ENCODE measurements at regions not wholly inside any gene's neighbourhood (a gene's known extent, or its start where the extent isn't known, plus 50 kb on each side); places are given as distances from the start of the nearest gene placed in this dataset.

DNA sequence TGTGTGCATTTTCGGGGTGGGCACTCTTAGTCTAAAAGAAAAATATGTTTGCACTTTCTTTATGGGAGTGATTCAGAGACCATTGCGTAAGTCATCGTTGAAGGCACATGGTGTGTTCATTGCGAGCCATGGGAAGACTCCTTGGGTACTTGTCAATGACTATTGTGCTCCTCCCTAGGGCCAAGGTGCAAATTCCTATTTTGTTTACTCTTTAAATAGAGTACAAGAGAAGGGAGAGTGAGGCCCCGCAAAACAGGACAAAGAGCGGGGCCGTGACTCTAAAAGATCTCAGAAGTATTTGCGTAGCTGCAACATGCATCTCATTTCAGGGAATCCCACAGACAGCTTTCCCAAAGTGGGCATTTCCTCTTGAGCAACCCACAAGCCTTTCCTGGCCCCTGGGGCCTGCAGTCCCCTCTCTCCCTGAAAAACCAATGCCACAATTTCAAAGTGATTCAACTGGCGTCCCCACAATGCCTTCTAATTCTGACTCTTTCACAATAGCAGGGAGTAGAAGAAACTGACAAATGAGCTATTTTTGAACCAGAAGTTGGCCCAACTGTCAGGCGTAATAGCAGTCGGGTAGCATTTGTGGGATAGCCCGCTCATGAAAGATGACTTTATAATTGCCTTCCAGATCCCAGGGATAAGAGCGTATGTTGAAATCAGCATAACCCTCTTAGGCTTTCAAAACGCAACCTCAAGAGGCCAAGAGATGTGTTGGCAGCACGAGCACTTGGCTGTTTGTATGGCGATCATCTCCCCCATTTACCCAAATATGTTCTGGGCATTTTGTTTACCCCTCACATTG is 277.9 kb upstream of the BMP2 start (continued):
- TF ChIP-seq, protein P1, sequence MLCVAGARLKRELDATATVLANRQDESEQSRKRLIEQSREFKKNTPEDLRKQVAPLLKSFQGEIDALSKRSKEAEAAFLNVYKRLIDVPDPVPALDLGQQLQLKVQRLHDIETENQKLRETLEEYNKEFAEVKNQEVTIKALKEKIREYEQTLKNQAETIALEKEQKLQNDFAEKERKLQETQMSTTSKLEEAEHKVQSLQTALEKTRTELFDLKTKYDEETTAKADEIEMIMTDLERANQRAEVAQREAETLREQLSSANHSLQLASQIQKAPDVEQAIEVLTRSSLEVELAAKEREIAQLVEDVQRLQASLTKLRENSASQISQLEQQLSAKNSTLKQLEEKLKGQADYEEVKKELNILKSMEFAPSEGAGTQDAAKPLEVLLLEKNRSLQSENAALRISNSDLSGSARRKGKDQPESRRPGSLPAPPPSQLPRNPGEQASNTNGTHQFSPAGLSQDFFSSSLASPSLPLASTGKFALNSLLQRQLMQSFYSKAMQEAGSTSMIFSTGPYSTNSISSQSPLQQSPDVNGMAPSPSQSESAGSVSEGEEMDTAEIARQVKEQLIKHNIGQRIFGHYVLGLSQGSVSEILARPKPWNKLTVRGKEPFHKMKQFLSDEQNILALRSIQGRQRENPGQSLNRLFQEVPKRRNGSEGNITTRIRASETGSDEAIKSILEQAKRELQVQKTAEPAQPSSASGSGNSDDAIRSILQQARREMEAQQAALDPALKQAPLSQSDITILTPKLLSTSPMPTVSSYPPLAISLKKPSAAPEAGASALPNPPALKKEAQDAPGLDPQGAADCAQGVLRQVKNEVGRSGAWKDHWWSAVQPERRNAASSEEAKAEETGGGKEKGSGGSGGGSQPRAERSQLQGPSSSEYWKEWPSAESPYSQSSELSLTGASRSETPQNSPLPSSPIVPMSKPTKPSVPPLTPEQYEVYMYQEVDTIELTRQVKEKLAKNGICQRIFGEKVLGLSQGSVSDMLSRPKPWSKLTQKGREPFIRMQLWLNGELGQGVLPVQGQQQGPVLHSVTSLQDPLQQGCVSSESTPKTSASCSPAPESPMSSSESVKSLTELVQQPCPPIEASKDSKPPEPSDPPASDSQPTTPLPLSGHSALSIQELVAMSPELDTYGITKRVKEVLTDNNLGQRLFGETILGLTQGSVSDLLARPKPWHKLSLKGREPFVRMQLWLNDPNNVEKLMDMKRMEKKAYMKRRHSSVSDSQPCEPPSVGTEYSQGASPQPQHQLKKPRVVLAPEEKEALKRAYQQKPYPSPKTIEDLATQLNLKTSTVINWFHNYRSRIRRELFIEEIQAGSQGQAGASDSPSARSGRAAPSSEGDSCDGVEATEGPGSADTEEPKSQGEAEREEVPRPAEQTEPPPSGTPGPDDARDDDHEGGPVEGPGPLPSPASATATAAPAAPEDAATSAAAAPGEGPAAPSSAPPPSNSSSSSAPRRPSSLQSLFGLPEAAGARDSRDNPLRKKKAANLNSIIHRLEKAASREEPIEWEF (IDR thresholded peaks at IDR 0.05; ENCODE audit: insufficient replicate concordance, low read depth, low read length) = no peak
- TF ChIP-seq JUNB (IDR thresholded peaks at IDR 0.05) = no peak
- TF ChIP-seq SPI1 (IDR thresholded peaks at IDR 0.05; ENCODE audit: borderline replicate concordance, insufficient read depth, low read depth, low read length) = no peak
- TF ChIP-seq, protein P2, sequence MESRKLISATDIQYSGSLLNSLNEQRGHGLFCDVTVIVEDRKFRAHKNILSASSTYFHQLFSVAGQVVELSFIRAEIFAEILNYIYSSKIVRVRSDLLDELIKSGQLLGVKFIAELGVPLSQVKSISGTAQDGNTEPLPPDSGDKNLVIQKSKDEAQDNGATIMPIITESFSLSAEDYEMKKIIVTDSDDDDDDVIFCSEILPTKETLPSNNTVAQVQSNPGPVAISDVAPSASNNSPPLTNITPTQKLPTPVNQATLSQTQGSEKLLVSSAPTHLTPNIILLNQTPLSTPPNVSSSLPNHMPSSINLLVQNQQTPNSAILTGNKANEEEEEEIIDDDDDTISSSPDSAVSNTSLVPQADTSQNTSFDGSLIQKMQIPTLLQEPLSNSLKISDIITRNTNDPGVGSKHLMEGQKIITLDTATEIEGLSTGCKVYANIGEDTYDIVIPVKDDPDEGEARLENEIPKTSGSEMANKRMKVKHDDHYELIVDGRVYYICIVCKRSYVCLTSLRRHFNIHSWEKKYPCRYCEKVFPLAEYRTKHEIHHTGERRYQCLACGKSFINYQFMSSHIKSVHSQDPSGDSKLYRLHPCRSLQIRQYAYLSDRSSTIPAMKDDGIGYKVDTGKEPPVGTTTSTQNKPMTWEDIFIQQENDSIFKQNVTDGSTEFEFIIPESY (IDR thresholded peaks at IDR 0.05) = no peak
- TF ChIP-seq, protein P3, sequence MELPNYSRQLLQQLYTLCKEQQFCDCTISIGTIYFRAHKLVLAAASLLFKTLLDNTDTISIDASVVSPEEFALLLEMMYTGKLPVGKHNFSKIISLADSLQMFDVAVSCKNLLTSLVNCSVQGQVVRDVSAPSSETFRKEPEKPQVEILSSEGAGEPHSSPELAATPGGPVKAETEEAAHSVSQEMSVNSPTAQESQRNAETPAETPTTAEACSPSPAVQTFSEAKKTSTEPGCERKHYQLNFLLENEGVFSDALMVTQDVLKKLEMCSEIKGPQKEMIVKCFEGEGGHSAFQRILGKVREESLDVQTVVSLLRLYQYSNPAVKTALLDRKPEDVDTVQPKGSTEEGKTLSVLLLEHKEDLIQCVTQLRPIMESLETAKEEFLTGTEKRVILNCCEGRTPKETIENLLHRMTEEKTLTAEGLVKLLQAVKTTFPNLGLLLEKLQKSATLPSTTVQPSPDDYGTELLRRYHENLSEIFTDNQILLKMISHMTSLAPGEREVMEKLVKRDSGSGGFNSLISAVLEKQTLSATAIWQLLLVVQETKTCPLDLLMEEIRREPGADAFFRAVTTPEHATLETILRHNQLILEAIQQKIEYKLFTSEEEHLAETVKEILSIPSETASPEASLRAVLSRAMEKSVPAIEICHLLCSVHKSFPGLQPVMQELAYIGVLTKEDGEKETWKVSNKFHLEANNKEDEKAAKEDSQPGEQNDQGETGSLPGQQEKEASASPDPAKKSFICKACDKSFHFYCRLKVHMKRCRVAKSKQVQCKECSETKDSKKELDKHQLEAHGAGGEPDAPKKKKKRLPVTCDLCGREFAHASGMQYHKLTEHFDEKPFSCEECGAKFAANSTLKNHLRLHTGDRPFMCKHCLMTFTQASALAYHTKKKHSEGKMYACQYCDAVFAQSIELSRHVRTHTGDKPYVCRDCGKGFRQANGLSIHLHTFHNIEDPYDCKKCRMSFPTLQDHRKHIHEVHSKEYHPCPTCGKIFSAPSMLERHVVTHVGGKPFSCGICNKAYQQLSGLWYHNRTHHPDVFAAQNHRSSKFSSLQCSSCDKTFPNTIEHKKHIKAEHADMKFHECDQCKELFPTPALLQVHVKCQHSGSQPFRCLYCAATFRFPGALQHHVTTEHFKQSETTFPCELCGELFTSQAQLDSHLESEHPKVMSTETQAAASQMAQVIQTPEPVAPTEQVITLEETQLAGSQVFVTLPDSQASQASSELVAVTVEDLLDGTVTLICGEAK (IDR thresholded peaks at IDR 0.05; ENCODE audit: borderline replicate concordance) = no peak
- TF ChIP-seq DPF2 (IDR thresholded peaks at IDR 0.05) = no peak
- TF ChIP-seq ESRRA (IDR thresholded peaks at IDR 0.05; ENCODE audit: low read length) = no peak
- TF ChIP-seq ASH2L (IDR thresholded peaks at IDR 0.05; ENCODE audit: borderline replicate concordance, low read depth) = no peak
- no peak for TF ChIP-seq NBN (IDR thresholded peaks at IDR 0.05)
- no peak for TF ChIP-seq CBFB (IDR thresholded peaks at IDR 0.05; ENCODE audit: low read depth)
- no peak for TF ChIP-seq POU2F2 (IDR thresholded peaks at IDR 0.05; ENCODE audit: borderline replicate concordance, low read depth, low read length)
- TF ChIP-seq, protein P4, sequence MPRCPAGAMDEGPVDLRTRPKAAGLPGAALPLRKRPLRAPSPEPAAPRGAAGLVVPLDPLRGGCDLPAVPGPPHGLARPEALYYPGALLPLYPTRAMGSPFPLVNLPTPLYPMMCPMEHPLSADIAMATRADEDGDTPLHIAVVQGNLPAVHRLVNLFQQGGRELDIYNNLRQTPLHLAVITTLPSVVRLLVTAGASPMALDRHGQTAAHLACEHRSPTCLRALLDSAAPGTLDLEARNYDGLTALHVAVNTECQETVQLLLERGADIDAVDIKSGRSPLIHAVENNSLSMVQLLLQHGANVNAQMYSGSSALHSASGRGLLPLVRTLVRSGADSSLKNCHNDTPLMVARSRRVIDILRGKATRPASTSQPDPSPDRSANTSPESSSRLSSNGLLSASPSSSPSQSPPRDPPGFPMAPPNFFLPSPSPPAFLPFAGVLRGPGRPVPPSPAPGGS (IDR thresholded peaks at IDR 0.05; ENCODE audit: borderline replicate concordance, insufficient read depth, low read depth, low read length, poor library complexity, severe bottlenecking) = no peak
- TF ChIP-seq MTA2 (IDR thresholded peaks at IDR 0.05; ENCODE audit: low read depth) = no peak

Data from GM12878 (cell line).